Chondrocyte (in vitro differentiated cells): ENCODE measurements at regions not wholly inside any gene's neighbourhood (a gene's known extent, or its start where the extent isn't known, plus 50 kb on each side); places are given as distances from the start of the nearest gene placed in this dataset.

Source experiments
- DNase-seq: peaks from one replicate; pipeline ENCODE4 v3.0.0; 2021; ENCODE audit warnings: mixed read lengths, low spot score
- H3K27ac Mint-ChIP-seq: one replicate; pipeline ENCODE4 v1.8.0; 2021; ENCODE audit warnings: mild to moderate bottlenecking, moderate library complexity, mixed read lengths; ENCODE audit not compliant: unreplicated experiment
- H3K27me3 Mint-ChIP-seq: 2 replicates; pipeline ENCODE4 v1.8.0; 2021; ENCODE audit warnings: low read depth, mixed read lengths
- H3K36me3 Mint-ChIP-seq: 2 replicates; pipeline ENCODE4 v1.8.0; 2021; ENCODE audit warnings: low read depth, mixed read lengths
- H3K4me1 Mint-ChIP-seq: 2 replicates; pipeline ENCODE4 v1.8.0; 2021; ENCODE audit warnings: low read depth, mild to moderate bottlenecking, mixed read lengths
- H3K4me3 Mint-ChIP-seq: one replicate; pipeline ENCODE4 v1.8.0; 2021; ENCODE audit warnings: mild to moderate bottlenecking, moderate library complexity, mixed read lengths; ENCODE audit not compliant: unreplicated experiment
- H3K9me3 Mint-ChIP-seq: 2 replicates; pipeline ENCODE4 v1.8.0; 2021; ENCODE audit warnings: low read depth, mixed read lengths
- TF ChIP-seq, protein P1 (sequence below): fragments of 200-600 bp; sonication (generic); IDR thresholded peaks from 2 replicates; pipeline ENCODE4 v1.5.0; 2021; ENCODE audit warnings: antibody characterized with exemption, mild to moderate bottlenecking, moderate library complexity

DNA sequence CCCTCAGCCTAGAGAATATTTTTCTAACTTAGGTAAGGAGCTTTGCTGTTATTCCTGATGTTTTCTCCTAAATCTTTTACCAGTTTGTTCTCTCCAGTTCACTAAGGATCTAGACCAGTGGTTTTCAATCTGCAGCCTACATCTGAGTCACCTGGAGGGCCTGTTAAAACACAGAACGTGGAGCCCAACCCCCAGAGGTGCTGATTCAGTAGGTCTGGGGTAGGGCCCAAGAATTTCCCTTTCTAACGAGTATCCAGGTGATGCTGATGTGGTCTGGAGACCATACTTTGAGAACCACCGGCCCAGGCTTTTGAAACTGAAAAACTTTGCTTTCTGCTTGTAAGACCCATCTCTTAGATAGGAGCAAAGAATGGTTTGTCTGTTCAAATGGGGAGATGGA lies 51.2 kb upstream of the KMT2E start:
- Mint-ChIP-seq H3K4me3 (no peak overlapping the region), H3K4me1 (peaks cover 40% of the 10 kb centered on the region), H3K27me3 (no peaks in the 10 kb centered on the region), H3K36me3 (no peaks in the 10 kb centered on the region), H3K9me3 (no peaks in the 10 kb centered on the region), H3K27ac (no peak overlapping the region)
- DNase-seq = no peak
- TF ChIP-seq, protein P1, sequence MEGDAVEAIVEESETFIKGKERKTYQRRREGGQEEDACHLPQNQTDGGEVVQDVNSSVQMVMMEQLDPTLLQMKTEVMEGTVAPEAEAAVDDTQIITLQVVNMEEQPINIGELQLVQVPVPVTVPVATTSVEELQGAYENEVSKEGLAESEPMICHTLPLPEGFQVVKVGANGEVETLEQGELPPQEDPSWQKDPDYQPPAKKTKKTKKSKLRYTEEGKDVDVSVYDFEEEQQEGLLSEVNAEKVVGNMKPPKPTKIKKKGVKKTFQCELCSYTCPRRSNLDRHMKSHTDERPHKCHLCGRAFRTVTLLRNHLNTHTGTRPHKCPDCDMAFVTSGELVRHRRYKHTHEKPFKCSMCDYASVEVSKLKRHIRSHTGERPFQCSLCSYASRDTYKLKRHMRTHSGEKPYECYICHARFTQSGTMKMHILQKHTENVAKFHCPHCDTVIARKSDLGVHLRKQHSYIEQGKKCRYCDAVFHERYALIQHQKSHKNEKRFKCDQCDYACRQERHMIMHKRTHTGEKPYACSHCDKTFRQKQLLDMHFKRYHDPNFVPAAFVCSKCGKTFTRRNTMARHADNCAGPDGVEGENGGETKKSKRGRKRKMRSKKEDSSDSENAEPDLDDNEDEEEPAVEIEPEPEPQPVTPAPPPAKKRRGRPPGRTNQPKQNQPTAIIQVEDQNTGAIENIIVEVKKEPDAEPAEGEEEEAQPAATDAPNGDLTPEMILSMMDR = no peak

DNA sequence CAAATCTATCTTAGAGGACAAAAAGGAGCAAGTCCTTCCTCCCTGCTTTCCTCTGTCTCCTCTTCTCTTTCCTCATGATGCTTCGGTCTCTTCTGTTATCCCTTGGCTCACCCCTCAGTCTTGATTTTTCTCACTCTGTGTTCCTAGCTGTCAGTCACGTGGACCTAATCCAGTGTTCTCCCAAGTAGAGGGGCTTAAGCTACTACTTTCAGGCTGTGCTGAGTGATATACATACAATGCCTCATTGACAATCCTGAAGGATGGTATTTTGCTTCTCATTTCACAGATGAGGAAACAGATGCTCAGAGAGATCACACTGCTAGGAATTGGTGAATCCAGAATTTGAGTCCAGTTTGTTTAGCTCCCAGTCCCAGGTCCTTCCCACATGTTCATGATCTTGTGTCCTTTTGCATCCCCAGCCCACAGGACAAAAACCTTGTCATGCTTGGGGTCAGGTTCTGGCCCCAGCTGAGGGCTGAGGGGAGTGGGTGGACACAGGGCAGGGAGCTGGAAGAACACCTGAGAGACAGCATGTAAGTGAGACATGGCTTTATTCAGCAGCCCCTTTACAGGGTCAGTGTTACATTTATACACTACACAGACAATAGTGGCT lies 50.5 kb upstream of the KMT2E start:
- H3K4me1 Mint-ChIP-seq = peaks cover 37% of the 10 kb centered on the region
- no peak overlapping the region for H3K4me3 Mint-ChIP-seq
- H3K27ac Mint-ChIP-seq = peak overlapping the region; percentile 23
- H3K9me3 Mint-ChIP-seq = no peaks in the 10 kb centered on the region
- TF ChIP-seq, protein P1 = no peak
- H3K27me3 Mint-ChIP-seq = no peaks in the 10 kb centered on the region
- H3K36me3 Mint-ChIP-seq = no peaks in the 10 kb centered on the region
- DNase-seq = no peak

DNA sequence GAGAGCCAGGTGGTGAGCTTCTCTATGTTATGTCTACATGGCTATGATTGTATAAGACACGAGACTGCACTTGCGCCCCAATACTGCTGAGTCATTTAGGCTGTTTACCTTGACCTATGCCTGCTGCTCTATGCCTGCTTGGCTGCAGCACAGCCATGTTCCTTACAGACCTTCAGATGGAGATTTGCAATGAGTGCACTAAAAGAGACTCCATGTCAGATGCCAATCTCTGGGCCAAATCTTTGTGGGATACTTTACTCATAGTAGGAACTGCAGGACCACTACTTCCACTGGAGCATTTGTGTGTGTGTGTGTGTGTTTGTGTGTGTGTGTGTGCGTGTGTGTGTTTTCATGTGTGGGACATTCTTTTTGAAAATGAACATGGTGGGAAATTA lies 50.0 kb upstream of the KMT2E start:
- TF ChIP-seq, protein P1 = no peak
- H3K4me3 Mint-ChIP-seq = no peak overlapping the region
- H3K9me3 Mint-ChIP-seq = no peaks in the 10 kb centered on the region
- H3K36me3 Mint-ChIP-seq = no peaks in the 10 kb centered on the region
- H3K27ac Mint-ChIP-seq = peak overlapping the region; percentile 6
- no peaks in the 10 kb centered on the region for H3K27me3 Mint-ChIP-seq
- no peak for DNase-seq
- H3K4me1 Mint-ChIP-seq = peaks cover 33% of the 10 kb centered on the region
